Fibroblast of lung (primary cell): ENCODE measurements at regions not wholly inside any gene's neighbourhood (a gene's known extent, or its start where the extent isn't known, plus 50 kb on each side); places are given as distances from the start of the nearest gene placed in this dataset.

ENCODE experiments used
- DNase-seq, 2 donors: peaks; one replicate each; pipeline versions ENCODE4 v3.0.0 to v3.0.0-alpha.2; 2010; ENCODE audit warnings: low read depth in 2 of 2
- H2AFZ ChIP-seq: 2 replicates; pipeline ENCODE4 v1.5.1; 2012; ENCODE audit warnings: low read length, control low read depth, inconsistent platforms
- H3K27ac ChIP-seq: 2 replicates; pipeline ENCODE4 v1.5.1; 2011; ENCODE audit warnings: low read length, control low read depth; ENCODE audit not compliant: insufficient read depth
- H3K27me3 ChIP-seq: 2 replicates; pipeline ENCODE4 v1.5.1; 2011; ENCODE audit warnings: mild to moderate bottlenecking, low read length; ENCODE audit not compliant: control insufficient read depth, insufficient read depth
- H3K36me3 ChIP-seq: 2 replicates; pipeline ENCODE4 v1.5.1; 2011; ENCODE audit warnings: low read length; ENCODE audit not compliant: control insufficient read depth, insufficient read depth
- H3K4me1 ChIP-seq: 2 replicates; pipeline ENCODE4 v1.5.1; 2011; ENCODE audit warnings: low read length; ENCODE audit not compliant: control insufficient read depth, insufficient read depth; ENCODE audit errors: extremely low read depth
- H3K4me2 ChIP-seq: 2 replicates; pipeline ENCODE4 v1.5.1; 2011; ENCODE audit warnings: low read length, control low read depth; ENCODE audit not compliant: insufficient read depth; ENCODE audit errors: extremely low read depth
- H3K4me3 ChIP-seq, 4 experiments: fragments of 200-600 bp in 1 of 4; sonication (generic) in 1 of 4; replicated peaks in 1 of 4; 2 replicates each; pipeline ENCODE4 v1.5.1; 2011 to 2016; ENCODE audit warnings: low read length in 4 of 4, low read depth in 3 of 4, mild to moderate bottlenecking in 3 of 4, control low read depth in 2 of 4, inconsistent platforms in 1 of 4, mixed read lengths in 1 of 4; ENCODE audit not compliant: insufficient read depth in 1 of 4; ENCODE audit errors: control extremely low read depth in 1 of 4
- H3K79me2 ChIP-seq: 2 replicates; pipeline ENCODE4 v1.5.1; 2012; ENCODE audit warnings: mild to moderate bottlenecking, low read length, inconsistent platforms; ENCODE audit not compliant: control insufficient read depth, insufficient read depth
- H3K9ac ChIP-seq: 2 replicates; pipeline ENCODE4 v1.5.1; 2011; ENCODE audit warnings: mild to moderate bottlenecking, low read length, control low read depth; ENCODE audit not compliant: insufficient read depth
- H3K9me3 ChIP-seq: 2 replicates; pipeline ENCODE4 v1.5.1; 2012; ENCODE audit warnings: low read depth, low read length; ENCODE audit not compliant: control insufficient read depth, insufficient read depth
- H4K20me1 ChIP-seq: 2 replicates; pipeline ENCODE4 v1.5.1; 2011; ENCODE audit warnings: low read length; ENCODE audit not compliant: control insufficient read depth, insufficient read depth; ENCODE audit errors: extremely low read depth
- CTCF ChIP-seq, 2 donors: IDR thresholded peaks in 1 of 2; conservative IDR thresholded peaks in 1 of 2; 1 replicate in 1 of 2; 2 replicates in 1 of 2; pipeline ENCODE4 v1.5.1; 2011 to 2012; ENCODE audit warnings: low read length in 2 of 2, control low read depth in 1 of 2, inconsistent platforms in 1 of 2, low read depth in 1 of 2, mild to moderate bottlenecking in 1 of 2
- EZH2 ChIP-seq: IDR thresholded peaks from 2 replicates; pipeline ENCODE4 v1.5.1; 2012; ENCODE audit warnings: low read length, control low read depth, mild to moderate bottlenecking; ENCODE audit errors: missing control alignments

GRCh38 chr9:29826421-29826820 is 2253.1 kb upstream of the C9orf72 start:
- Histone ChIP-seq H3K36me3 (no peaks in the 10 kb centered on the region), H3K4me2 (no peak overlapping the region), H3K4me1 (no peaks in the 10 kb centered on the region), H3K9ac (no peak overlapping the region), H3K27ac (no peak overlapping the region), H2AFZ (no peak overlapping the region), H4K20me1 (no peaks in the 10 kb centered on the region), H3K4me3 (no peak overlapping the region), H3K27me3 (no peaks in the 10 kb centered on the region), H3K79me2 (no peaks in the 10 kb centered on the region), H3K9me3 (no peaks in the 10 kb centered on the region)
- no peak for TF ChIP-seq EZH2
- no peak for TF ChIP-seq CTCF (conservative IDR thresholded peaks at IDR 0.05 in 1 of 2, IDR thresholded peaks at IDR 0.05 in 1 of 2; ENCODE audit: low read depth in 1 of 2, low read length in 2 of 2)
- no peak for DNase-seq

- no peak overlapping the region for H3K4me3 ChIP-seq
- no peak overlapping the region for H2AFZ ChIP-seq
- H3K36me3 ChIP-seq, result no peaks in the 10 kb centered on the region
- H3K27ac ChIP-seq, result no peak overlapping the region
- H3K4me2 ChIP-seq, result no peak overlapping the region
- no peaks in the 10 kb centered on the region for H3K9me3 ChIP-seq
- no peaks in the 10 kb centered on the region for H3K79me2 ChIP-seq
- H3K9ac ChIP-seq, result no peak overlapping the region
- no peaks in the 10 kb centered on the region for H4K20me1 ChIP-seq
- no peaks in the 10 kb centered on the region for H3K27me3 ChIP-seq
- DNase-seq, result peak in 1 of 2 donors; percentile 3
- TF ChIP-seq EZH2 (no peak), CTCF (conservative IDR thresholded peaks at IDR 0.05 in 1 of 2, IDR thresholded peaks at IDR 0.05 in 1 of 2; ENCODE audit: low read depth in 1 of 2, low read length in 2 of 2) (no peak)
- H3K4me1 ChIP-seq, result no peaks in the 10 kb centered on the region
Measured at GRCh38 chr9:29830821-29831220, 2257.5 kb upstream of the C9orf72 start.

- H3K9ac ChIP-seq, result no peak overlapping the region
- H3K4me3 ChIP-seq, result no peak overlapping the region
- H3K27me3 ChIP-seq, result no peaks in the 10 kb centered on the region
- TF ChIP-seq EZH2 (no peak), CTCF (conservative IDR thresholded peaks at IDR 0.05 in 1 of 2, IDR thresholded peaks at IDR 0.05 in 1 of 2; ENCODE audit: low read depth in 1 of 2, low read length in 2 of 2) (no peak)
- H3K36me3 ChIP-seq, result no peaks in the 10 kb centered on the region
- H3K27ac ChIP-seq, result no peak overlapping the region
- H4K20me1 ChIP-seq, result no peaks in the 10 kb centered on the region
- no peak overlapping the region for H3K4me2 ChIP-seq
- no peaks in the 10 kb centered on the region for H3K9me3 ChIP-seq
- H2AFZ ChIP-seq, result no peak overlapping the region
- no peak for DNase-seq
- no peaks in the 10 kb centered on the region for H3K4me1 ChIP-seq
- H3K79me2 ChIP-seq, result no peaks in the 10 kb centered on the region
Measured at GRCh38 chr9:29838491-29839020, 2265.3 kb upstream of the C9orf72 start.
